CD14-positive monocyte (primary cell): ENCODE measurements at regions not wholly inside any gene's neighbourhood (a gene's known extent, or its start where the extent isn't known, plus 50 kb on each side); places are given as distances from the start of the nearest gene placed in this dataset.

Experiments used
- DNase-seq, 3 donors: peaks; one replicate each; pipeline ENCODE4 v3.0.0-alpha.2; 2011 to 2022
- H2AFZ ChIP-seq: 2 replicates; pipeline ENCODE4 v1.6.0; 2012; ENCODE audit warnings: mild to moderate bottlenecking, low read depth, low read length, inconsistent platforms; ENCODE audit not compliant: insufficient read depth, poor library complexity, severe bottlenecking
- H3K27ac ChIP-seq, 2 donors: 1 replicate in 1 of 2; 2 replicates in 1 of 2; pipeline ENCODE4 v1.5.1; 2012 to 2013; ENCODE audit warnings: low read length in 2 of 2, control low read depth in 1 of 2, inconsistent platforms in 1 of 2, low read depth in 1 of 2, mild to moderate bottlenecking in 1 of 2
- H3K27me3 ChIP-seq, 2 donors: one replicate each; pipeline versions ENCODE4 v1.6.0 to v1.6.1; 2011 to 2013; ENCODE audit warnings: low read length in 2 of 2; ENCODE audit not compliant: control insufficient read depth in 2 of 2, insufficient read depth in 2 of 2
- H3K36me3 ChIP-seq, 2 donors: replicated peaks in 1 of 2; 1 replicate in 1 of 2; 2 replicates in 1 of 2; pipeline versions ENCODE4 v1.5.1 to v1.6.1; 2012 to 2013; ENCODE audit warnings: low read length in 2 of 2, control low read depth in 1 of 2, inconsistent platforms in 1 of 2, mild to moderate bottlenecking in 1 of 2; ENCODE audit not compliant: insufficient read depth in 2 of 2, control insufficient read depth in 1 of 2
- H3K4me1 ChIP-seq, 2 donors: 1 replicate in 1 of 2; 2 replicates in 1 of 2; pipeline versions ENCODE4 v1.5.1 to v1.6.1; 2012 to 2013; ENCODE audit warnings: low read length in 2 of 2, control low read depth in 1 of 2, inconsistent platforms in 1 of 2, mild to moderate bottlenecking in 1 of 2, moderate library complexity in 1 of 2; ENCODE audit not compliant: insufficient read depth in 2 of 2, control insufficient read depth in 1 of 2
- H3K4me2 ChIP-seq: replicated peaks from 2 replicates; pipeline ENCODE3; 2012; ENCODE audit warnings: low read length, moderate library complexity, mild to moderate bottlenecking; ENCODE audit not compliant: poor library complexity, severe bottlenecking; ENCODE audit errors: extremely low read depth
- H3K4me3 ChIP-seq, 3 experiments: fragments of 200-600 bp in 1 of 3; sonication (generic) in 1 of 3; replicated peaks in 1 of 3; 1 replicate in 2 of 3; 2 replicates in 1 of 3; pipeline ENCODE4 v1.5.1; 2011 to 2013; ENCODE audit warnings: low read length in 3 of 3, mild to moderate bottlenecking in 3 of 3, control low read depth in 2 of 3, low read depth in 2 of 3, inconsistent platforms in 1 of 3, moderate library complexity in 1 of 3
- H3K79me2 ChIP-seq: 2 replicates; pipeline ENCODE4 v1.6.0; 2012; ENCODE audit warnings: mild to moderate bottlenecking, control low read depth, inconsistent platforms, low read length, moderate library complexity; ENCODE audit not compliant: insufficient read depth
- H3K9ac ChIP-seq: 2 replicates; pipeline ENCODE4 v1.6.0; 2017; ENCODE audit warnings: low read length, mild to moderate bottlenecking; ENCODE audit not compliant: insufficient read depth, poor library complexity, severe bottlenecking
- H3K9me3 ChIP-seq, 2 donors: replicated peaks in 1 of 2; 1 replicate in 1 of 2; 2 replicates in 1 of 2; pipeline versions ENCODE4 v1.5.1 to v1.6.1; 2012 to 2013; ENCODE audit warnings: low read length in 2 of 2, control low read depth in 1 of 2; ENCODE audit not compliant: control insufficient read depth in 1 of 2, insufficient read depth in 1 of 2
- H4K20me1 ChIP-seq: 2 replicates; pipeline ENCODE4 v1.6.0; 2012; ENCODE audit warnings: mild to moderate bottlenecking, low read length, control low read depth, moderate library complexity; ENCODE audit not compliant: insufficient read depth
- H3K27ac Mint-ChIP-seq, 7 donors: one replicate each; pipeline ENCODE4 v1.8.0; 2020; ENCODE audit warnings: mild to moderate bottlenecking in 7 of 7, mixed read lengths in 7 of 7, moderate library complexity in 6 of 7, inconsistent platforms in 2 of 7
- H3K27me3 Mint-ChIP-seq, 3 donors: one replicate each; pipeline ENCODE4 v1.8.0; 2021 to 2022; ENCODE audit warnings: low read depth in 3 of 3, mild to moderate bottlenecking in 3 of 3, mixed read lengths in 3 of 3, moderate library complexity in 3 of 3, inconsistent platforms in 1 of 3
- H3K36me3 Mint-ChIP-seq, 2 donors: one replicate each; pipeline ENCODE4 v1.8.0; 2020; ENCODE audit warnings: mixed read lengths in 2 of 2, inconsistent platforms in 1 of 2, mild to moderate bottlenecking in 1 of 2
- H3K4me1 Mint-ChIP-seq: one replicate; pipeline ENCODE4 v1.8.0; 2020; ENCODE audit warnings: mild to moderate bottlenecking, mixed read lengths
- H3K4me3 Mint-ChIP-seq, 2 donors: one replicate each; pipeline ENCODE4 v1.8.0; 2020; ENCODE audit warnings: mild to moderate bottlenecking in 2 of 2, mixed read lengths in 2 of 2, moderate library complexity in 1 of 2
- H3K9me3 Mint-ChIP-seq, 7 donors: one replicate each; pipeline ENCODE4 v1.8.0; 2020 to 2022; ENCODE audit warnings: mixed read lengths in 7 of 7, mild to moderate bottlenecking in 6 of 7, moderate library complexity in 6 of 7, inconsistent platforms in 2 of 7
- CTCF ChIP-seq: fragments of 200-600 bp; IDR thresholded peaks from one replicate; pipeline ENCODE4 v1.8.0; 2022; ENCODE audit warnings: antibody characterized with exemption, mild to moderate bottlenecking
- WGBS: methylation state at CpG from one replicate; pipeline ENCODE4 v1.1.5; 2013; ENCODE audit warnings: missing lambda C conversion rate; ENCODE audit not compliant: insufficient coverage; 5-methylcytosine and 5-hydroxymethylcytosine counted together
- intact Hi-C, 2 donors: fragments of 100-400 bp; cut with micrococcal nuclease; formaldehyde crosslinking; loops; one replicate each; pipeline versions ENCODE4 v1.15.0 to v1.15.1; 2023

- Mint-ChIP-seq H3K9me3 (peaks cover 0 to 5% (median 4%) of the 10 kb centered on the region in 7 donors), H3K4me3 (no peak overlapping the region), H3K27me3 (peaks cover 2 to 5% (median 4%) of the 10 kb centered on the region in 3 donors), H3K36me3 (no peaks in the 10 kb centered on the region), H3K4me1 (peaks cover 8% of the 10 kb centered on the region), H3K27ac (no peak overlapping the region)
- no peak overlapping the region for H2AFZ ChIP-seq
- H3K27me3 ChIP-seq, result peaks cover 0 to 2% of the 10 kb centered on the region in 2 donors
- H3K9ac ChIP-seq, result no peak overlapping the region
- no peak for DNase-seq
- H3K4me1 ChIP-seq, result no peaks in the 10 kb centered on the region
- no peak overlapping the region for H3K27ac ChIP-seq
- no peaks in the 10 kb centered on the region for H3K36me3 ChIP-seq
- no peak for TF ChIP-seq CTCF
- no CpG with 5 or more reads among the region's 10 CpGs for WGBS
- H3K4me3 ChIP-seq, result no peak overlapping the region
- no peaks in the 10 kb centered on the region for H4K20me1 ChIP-seq
- H3K4me2 ChIP-seq, result no peak overlapping the region
- intact Hi-C loops, result no loop called here
- H3K9me3 ChIP-seq, result no peaks in the 10 kb centered on the region
- no peaks in the 10 kb centered on the region for H3K79me2 ChIP-seq
Observed at GRCh38 chr16:50858877-50859627, 117.2 kb downstream of the CYLD start.

- peak overlapping the region in 1 of 7 donors; percentile 26 for H3K27ac Mint-ChIP-seq
- no peak for DNase-seq
- no peaks in the 10 kb centered on the region for H4K20me1 ChIP-seq
- H3K9me3 ChIP-seq, result no peaks in the 10 kb centered on the region
- peaks cover 0 to 1% of the 10 kb centered on the region in 2 donors for H3K27me3 ChIP-seq
- H3K4me1 Mint-ChIP-seq, result peaks cover 8% of the 10 kb centered on the region
- H3K9ac ChIP-seq, result no peak overlapping the region
- H3K4me1 ChIP-seq, result no peaks in the 10 kb centered on the region
- 98% methylated on average over 5 of the region's 6 CpGs for WGBS
- H3K36me3 Mint-ChIP-seq, result no peaks in the 10 kb centered on the region
- no peak overlapping the region for H2AFZ ChIP-seq
- H3K9me3 Mint-ChIP-seq, result peaks cover 0 to 8% (median 4%) of the 10 kb centered on the region in 7 donors
- H3K36me3 ChIP-seq, result no peaks in the 10 kb centered on the region
- no peak for TF ChIP-seq CTCF
- H3K79me2 ChIP-seq, result no peaks in the 10 kb centered on the region
- H3K4me3 Mint-ChIP-seq, result no peak overlapping the region
- no peak overlapping the region for H3K4me3 ChIP-seq
- intact Hi-C loops, result no loop called here
- peaks cover 2 to 8% (median 4%) of the 10 kb centered on the region in 3 donors for H3K27me3 Mint-ChIP-seq
- no peak overlapping the region for H3K4me2 ChIP-seq
- no peak overlapping the region for H3K27ac ChIP-seq
Observed at GRCh38 chr16:50858376-50858775, 116.5 kb downstream of the CYLD start.
